Fibroblast of skin of left biceps (primary cell): ENCODE measurements at regions not wholly inside any gene's neighbourhood (a gene's known extent, or its start where the extent isn't known, plus 50 kb on each side); places are given as distances from the start of the nearest gene placed in this dataset.
A peak's percentile ranks its signal among the peaks of the same experiment; 100 is the strongest.
"Not testable (repeated sequence)": the region's sequence is repeated elsewhere in the genome, so short reads cannot be mapped to it uniquely, and the experiment has no call there.

Experiments
- DNase-seq, 2 experiments: peaks; one replicate each; pipeline ENCODE4 v3.0.0-alpha.2; 2013; ENCODE audit warnings: low read depth in 2 of 2

GRCh38 chr2:37758141-37758601, 86.7 kb upstream of the CDC42EP3 start:
- DNase-seq, result not testable (repeated sequence)

GRCh38 chr2:37759989-37760388, 88.5 kb upstream of the CDC42EP3 start:
- DNase-seq, result not testable (repeated sequence)

DNA sequence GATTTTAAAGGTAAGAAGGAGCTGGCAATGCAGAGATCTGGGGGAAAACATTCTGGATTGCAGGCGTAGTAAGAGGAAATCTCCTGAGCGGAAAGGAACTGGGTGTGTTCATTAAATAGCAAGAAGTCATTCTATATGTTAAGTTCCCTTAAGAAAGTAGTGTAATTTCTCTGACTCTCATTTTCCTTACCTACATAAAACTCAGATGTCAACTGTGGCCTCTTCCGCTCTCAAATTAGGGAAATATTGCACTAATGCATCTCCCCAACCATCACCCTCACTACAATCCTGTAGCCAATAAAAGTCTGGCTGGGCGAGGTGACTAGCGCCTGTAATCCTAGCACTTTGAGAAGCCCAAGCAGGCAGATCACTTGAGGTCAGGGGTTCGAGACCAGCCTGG, 89.0 kb upstream of the CDC42EP3 start:
- DNase-seq, result no peak

- DNase-seq, result peak in 1 of 2 experiments; percentile 51
These were observed 90.8 kb upstream of the CDC42EP3 start for GRCh38 chr2:37762281-37762680.

DNA sequence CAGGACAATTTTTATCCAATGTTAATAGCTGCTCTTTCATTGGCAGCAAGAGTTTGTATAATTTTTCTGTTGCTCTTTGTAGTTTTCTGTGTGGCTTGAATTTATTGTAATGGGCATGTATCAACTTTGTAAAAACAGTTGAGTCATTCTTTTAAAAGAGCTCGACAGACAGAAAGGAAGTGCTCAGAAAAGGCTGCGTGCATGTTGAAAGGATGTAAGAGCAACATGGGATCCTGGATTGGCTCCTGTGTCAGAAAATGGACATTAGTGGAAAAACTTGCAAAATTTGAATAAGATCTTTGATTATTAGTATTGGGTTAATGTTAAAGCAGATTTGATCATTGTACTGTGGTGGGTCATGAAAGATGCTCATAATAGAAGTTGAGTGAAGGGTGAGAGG, 93.3 kb upstream of the CDC42EP3 start:
- DNase-seq, result no peak

- no peak for DNase-seq
These were observed 94.7 kb upstream of the CDC42EP3 start for GRCh38 chr2:37766106-37766505.

DNA sequence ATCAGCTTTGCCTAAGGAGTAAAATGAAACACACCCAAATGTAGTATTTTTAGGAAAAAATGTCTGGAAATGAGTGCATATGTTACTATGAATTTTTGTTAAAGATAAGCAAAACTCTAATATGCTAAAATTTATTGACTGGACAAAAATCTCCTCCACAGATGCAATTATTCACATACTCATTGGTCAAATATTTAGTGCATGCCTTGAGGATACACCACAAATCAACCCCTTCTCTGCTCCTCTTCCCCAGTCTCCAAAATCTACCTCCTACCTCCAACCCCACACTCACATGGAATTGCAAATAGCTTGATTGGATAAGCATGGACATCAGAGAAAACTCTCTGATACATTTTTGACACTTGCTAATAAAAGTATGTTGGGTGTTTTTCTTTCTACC, 95.6 kb upstream of the CDC42EP3 start:
- DNase-seq, result peak; percentile 66 to 74

- DNase-seq, result peak; percentile 92
These were observed 96.8 kb upstream of the CDC42EP3 start for GRCh38 chr2:37767959-37768925.

GRCh38 chr2:37769551-37769950, 98.1 kb upstream of the CDC42EP3 start:
- no peak for DNase-seq

- no peak for DNase-seq
These were observed 99.4 kb upstream of the CDC42EP3 start for GRCh38 chr2:37770797-37771196.

DNA sequence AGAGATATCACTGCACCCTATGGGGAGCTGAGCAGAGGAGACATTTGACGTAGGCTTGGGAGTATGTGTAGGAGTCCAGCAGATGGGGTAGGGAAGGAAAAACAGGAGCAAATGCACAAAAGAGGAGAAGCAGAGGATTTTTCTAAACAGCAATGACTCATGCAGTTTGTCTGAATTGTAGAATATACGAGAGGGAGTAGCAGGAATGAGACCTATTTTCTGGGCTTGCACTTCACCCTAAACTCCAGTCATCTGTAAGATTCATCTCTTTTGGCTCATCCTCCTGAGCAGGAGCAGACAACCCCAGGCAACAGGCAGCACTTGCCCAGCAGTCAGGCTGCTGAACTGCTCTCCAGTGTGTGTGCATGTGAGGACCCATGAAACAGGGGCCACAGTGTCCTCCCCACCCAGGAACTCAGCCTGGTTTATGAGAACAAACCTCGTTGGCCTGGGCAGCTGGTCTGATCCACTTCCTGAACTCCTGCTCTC, 100.2 kb upstream of the CDC42EP3 start:
- peak; percentile 42 to 52 for DNase-seq

DNA sequence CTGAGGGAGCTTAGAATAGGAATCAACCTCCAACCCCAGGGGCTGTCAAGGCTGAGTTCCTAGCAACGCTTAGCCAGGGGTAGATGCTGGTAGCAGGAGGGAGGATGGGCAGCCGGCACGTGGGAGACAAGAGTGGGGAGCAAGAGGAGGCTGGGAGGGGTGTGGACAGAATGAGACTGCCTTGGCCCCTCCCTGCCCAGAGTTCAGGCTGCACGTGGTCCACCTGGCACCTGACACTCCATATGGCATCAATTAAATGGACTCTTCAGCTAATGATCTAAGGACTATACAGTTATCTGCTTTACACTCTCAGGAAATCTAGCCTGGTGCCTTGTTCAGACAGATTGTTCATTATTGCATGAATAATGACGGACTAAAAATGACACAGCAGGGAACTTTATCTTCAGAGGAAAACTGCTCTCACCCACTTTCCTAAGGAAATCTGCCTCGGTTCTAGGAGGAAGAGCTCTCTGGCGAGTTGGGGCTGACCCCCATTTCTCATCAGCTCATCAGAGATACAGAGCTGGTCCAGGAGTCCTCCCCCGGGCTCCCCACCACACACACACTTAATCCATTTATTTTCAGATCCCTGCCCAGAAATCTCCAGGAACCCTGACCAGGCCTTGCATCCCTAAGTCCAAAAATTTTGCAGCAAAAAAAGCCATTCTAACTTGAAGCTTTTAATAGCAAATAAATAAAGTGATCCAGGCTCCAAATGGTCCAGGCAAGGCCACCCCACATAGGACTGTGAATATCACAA, 102.1 kb upstream of the CDC42EP3 start:
- no peak for DNase-seq

- not testable (repeated sequence) for DNase-seq
These were observed 102.9 kb upstream of the CDC42EP3 start for GRCh38 chr2:37774171-37774944.

GRCh38 chr2:37774976-37775907, 103.8 kb upstream of the CDC42EP3 start:
- DNase-seq, result no peak

DNA sequence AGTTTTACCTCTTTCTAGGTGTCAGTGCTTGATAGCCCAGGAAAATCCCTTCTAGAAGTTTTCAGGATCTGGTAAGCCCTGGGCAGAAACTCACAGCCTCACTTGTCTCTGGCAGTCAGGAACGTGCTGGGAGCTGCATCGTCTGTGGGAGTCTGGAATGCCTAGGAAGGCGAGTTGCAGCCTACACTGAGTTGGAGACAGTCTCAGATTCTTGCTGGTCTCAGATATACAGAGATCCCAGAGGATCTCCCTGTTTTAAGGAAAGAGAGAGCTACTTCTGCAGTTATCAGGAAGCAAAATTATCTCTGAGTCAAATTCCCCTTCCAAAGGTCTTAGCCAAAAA, 104.4 kb upstream of the CDC42EP3 start:
- DNase-seq, result peak; percentile 47 to 60

GRCh38 chr2:37776487-37776886, 105.0 kb upstream of the CDC42EP3 start:
- peak; percentile 51 to 54 for DNase-seq

GRCh38 chr2:37779139-37779538, 107.7 kb upstream of the CDC42EP3 start:
- no peak for DNase-seq

GRCh38 chr2:37779611-37780386, 108.4 kb upstream of the CDC42EP3 start:
- DNase-seq, result no peak

- no peak for DNase-seq
These were observed 108.9 kb upstream of the CDC42EP3 start for GRCh38 chr2:37780387-37780676.

DNA sequence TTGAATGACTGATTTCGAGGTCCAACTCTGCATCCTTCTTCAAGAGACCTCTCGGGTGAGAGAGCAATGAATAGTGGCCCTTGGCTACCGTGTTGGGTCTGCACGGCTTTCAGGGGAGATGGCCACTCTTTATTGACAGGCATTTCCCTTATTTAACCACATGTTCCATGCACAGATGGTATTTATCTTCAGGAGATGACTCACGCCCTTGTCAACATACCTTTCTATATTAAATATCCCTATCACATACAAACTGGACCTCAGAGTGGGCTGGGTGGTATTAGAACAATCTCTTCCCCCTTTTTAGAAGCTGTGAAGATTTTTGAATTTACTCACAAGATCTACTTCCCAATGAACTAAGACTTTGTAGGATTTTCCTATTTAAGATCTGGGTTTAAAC, 109.6 kb upstream of the CDC42EP3 start:
- DNase-seq, result peak; percentile 71 to 73
